ENCODE measurements at regions not wholly inside any gene's neighbourhood (a gene's known extent, or its start where the extent isn't known, plus 50 kb on each side); places are given as distances from the start of the nearest gene placed in this dataset.

DNA sequence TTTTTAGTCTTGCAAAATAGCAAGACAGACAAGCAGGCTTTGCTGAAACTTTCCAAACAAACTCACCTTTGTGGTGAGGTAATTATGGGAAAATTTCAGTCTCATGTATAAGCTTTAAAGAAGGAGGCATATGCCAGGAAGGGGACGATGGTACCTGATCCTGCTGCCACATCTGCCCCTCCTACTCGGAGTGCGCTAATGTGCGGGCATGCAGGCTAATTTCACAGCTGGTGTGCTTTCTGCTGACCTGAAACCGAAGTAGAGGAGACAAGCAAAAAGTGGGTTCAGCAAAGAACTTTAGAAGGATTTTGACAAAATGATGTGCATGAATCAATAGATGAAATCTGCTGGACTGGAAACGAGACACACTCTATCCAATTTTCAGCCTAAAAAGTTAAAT, 117.1 kb upstream of the IRX4 start:
- TF ChIP-seq, protein P1, sequence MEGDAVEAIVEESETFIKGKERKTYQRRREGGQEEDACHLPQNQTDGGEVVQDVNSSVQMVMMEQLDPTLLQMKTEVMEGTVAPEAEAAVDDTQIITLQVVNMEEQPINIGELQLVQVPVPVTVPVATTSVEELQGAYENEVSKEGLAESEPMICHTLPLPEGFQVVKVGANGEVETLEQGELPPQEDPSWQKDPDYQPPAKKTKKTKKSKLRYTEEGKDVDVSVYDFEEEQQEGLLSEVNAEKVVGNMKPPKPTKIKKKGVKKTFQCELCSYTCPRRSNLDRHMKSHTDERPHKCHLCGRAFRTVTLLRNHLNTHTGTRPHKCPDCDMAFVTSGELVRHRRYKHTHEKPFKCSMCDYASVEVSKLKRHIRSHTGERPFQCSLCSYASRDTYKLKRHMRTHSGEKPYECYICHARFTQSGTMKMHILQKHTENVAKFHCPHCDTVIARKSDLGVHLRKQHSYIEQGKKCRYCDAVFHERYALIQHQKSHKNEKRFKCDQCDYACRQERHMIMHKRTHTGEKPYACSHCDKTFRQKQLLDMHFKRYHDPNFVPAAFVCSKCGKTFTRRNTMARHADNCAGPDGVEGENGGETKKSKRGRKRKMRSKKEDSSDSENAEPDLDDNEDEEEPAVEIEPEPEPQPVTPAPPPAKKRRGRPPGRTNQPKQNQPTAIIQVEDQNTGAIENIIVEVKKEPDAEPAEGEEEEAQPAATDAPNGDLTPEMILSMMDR (IDR thresholded peaks at IDR 0.05): no peak
- no peak for TF ChIP-seq ZFX (IDR thresholded peaks at IDR 0.05; ENCODE audit: borderline replicate concordance)
